Skin of body (tissue), 1 donor: ENCODE measurements at regions not wholly inside any gene's neighbourhood (a gene's known extent, or its start where the extent isn't known, plus 50 kb on each side); places are given as distances from the start of the nearest gene placed in this dataset.

Experiments
- DNase-seq: peaks from one replicate; lab custom pipeline; 2025; lab: John Stamatoyannopoulos, UW

GRCh38 chr4:144463236-144463635 lies 182.7 kb upstream of the HHIP start:
- no peak for DNase-seq

- DNase-seq, result no peak
These were observed 182.1 kb upstream of the HHIP start for GRCh38 chr4:144463896-144464295.

- DNase-seq, result no peak
These were observed 180.4 kb upstream of the HHIP start for GRCh38 chr4:144465546-144465945.

- no peak for DNase-seq
These were observed 165.9 kb upstream of the HHIP start for GRCh38 chr4:144480068-144480467.

GRCh38 chr4:144489831-144490230 lies 156.1 kb upstream of the HHIP start:
- no peak for DNase-seq

GRCh38 chr4:144494280-144494679 lies 151.7 kb upstream of the HHIP start:
- no peak for DNase-seq

GRCh38 chr4:144495944-144496343 lies 150.0 kb upstream of the HHIP start:
- DNase-seq, result no peak

GRCh38 chr4:144499777-144500176 lies 146.2 kb upstream of the HHIP start:
- no peak for DNase-seq

- DNase-seq, result no peak
These were observed 144.7 kb upstream of the HHIP start for GRCh38 chr4:144501231-144501780.

GRCh38 chr4:144504883-144505282 lies 141.1 kb upstream of the HHIP start:
- DNase-seq, result peak; percentile 12

GRCh38 chr4:144507311-144508101 lies 138.4 kb upstream of the HHIP start:
- DNase-seq, result no peak

- peak; percentile 19 for DNase-seq
These were observed 136.6 kb upstream of the HHIP start for GRCh38 chr4:144509088-144510015.

GRCh38 chr4:144514736-144515135 lies 131.2 kb upstream of the HHIP start:
- no peak for DNase-seq

- DNase-seq, result no peak
These were observed 127.6 kb upstream of the HHIP start for GRCh38 chr4:144518181-144518895.

- no peak for DNase-seq
These were observed 114.1 kb upstream of the HHIP start for GRCh38 chr4:144531841-144532240.

GRCh38 chr4:144547678-144548298 lies 98.2 kb upstream of the HHIP start:
- no peak for DNase-seq

GRCh38 chr4:144556636-144557035 lies 89.3 kb upstream of the HHIP start:
- DNase-seq, result no peak

- no peak for DNase-seq
These were observed 88.6 kb upstream of the HHIP start for GRCh38 chr4:144557404-144557803.

GRCh38 chr4:144562019-144562705 lies 83.8 kb upstream of the HHIP start:
- no peak for DNase-seq

GRCh38 chr4:144564358-144564757 lies 81.6 kb upstream of the HHIP start:
- no peak for DNase-seq
